NB4 (cell line): ENCODE measurements at regions not wholly inside any gene's neighbourhood (a gene's known extent, or its start where the extent isn't known, plus 50 kb on each side); places are given as distances from the start of the nearest gene placed in this dataset.

ENCODE experiments used
- MYC ChIP-seq: IDR thresholded peaks from 2 replicates; pipeline ENCODE4 v1.6.1; 2011; ENCODE audit warnings: low read depth, low read length
- POLR2A ChIP-seq: IDR thresholded peaks from 2 replicates; pipeline ENCODE4 v1.6.1; 2011; ENCODE audit warnings: mild to moderate bottlenecking; ENCODE audit not compliant: insufficient read length; ENCODE audit errors: extremely low read depth
- TF ChIP-seq, protein P1 (sequence below): IDR thresholded peaks from one replicate; pipeline ENCODE4 v1.5.1; 2012; ENCODE audit warnings: low read depth, low read length

DNA sequence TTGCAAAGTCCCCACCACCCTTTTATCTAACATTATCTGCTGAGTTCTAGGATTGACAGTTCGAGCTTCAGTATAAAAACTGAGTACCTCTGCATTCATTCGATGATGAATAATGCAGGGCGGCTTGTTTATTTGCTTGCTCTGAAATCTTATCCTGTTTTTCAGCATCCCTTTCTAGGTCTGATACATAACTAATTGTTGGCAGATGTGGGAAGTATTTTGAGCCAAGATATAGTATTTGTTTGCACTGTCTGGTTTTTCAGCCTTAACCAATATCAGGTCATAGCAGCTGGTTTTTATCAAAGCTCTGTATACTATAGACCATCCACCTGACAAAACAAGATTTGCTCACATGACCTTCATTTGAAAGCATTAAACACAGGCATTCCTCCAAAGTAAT, 161.4 kb downstream of the TFEC start:
- TF ChIP-seq, protein P1, sequence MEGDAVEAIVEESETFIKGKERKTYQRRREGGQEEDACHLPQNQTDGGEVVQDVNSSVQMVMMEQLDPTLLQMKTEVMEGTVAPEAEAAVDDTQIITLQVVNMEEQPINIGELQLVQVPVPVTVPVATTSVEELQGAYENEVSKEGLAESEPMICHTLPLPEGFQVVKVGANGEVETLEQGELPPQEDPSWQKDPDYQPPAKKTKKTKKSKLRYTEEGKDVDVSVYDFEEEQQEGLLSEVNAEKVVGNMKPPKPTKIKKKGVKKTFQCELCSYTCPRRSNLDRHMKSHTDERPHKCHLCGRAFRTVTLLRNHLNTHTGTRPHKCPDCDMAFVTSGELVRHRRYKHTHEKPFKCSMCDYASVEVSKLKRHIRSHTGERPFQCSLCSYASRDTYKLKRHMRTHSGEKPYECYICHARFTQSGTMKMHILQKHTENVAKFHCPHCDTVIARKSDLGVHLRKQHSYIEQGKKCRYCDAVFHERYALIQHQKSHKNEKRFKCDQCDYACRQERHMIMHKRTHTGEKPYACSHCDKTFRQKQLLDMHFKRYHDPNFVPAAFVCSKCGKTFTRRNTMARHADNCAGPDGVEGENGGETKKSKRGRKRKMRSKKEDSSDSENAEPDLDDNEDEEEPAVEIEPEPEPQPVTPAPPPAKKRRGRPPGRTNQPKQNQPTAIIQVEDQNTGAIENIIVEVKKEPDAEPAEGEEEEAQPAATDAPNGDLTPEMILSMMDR: no peak
- TF ChIP-seq POLR2A: no peak
- no peak for TF ChIP-seq MYC
